ELF-1 (cell line): ENCODE measurements at regions not wholly inside any gene's neighbourhood (a gene's known extent, or its start where the extent isn't known, plus 50 kb on each side); places are given as distances from the start of the nearest gene placed in this dataset.

Source experiments
- DNase-seq: peaks from one replicate; pipeline ENCODE4 v3.0.0-alpha.2; 2016; ENCODE audit warnings: low read depth, low spot score

DNA sequence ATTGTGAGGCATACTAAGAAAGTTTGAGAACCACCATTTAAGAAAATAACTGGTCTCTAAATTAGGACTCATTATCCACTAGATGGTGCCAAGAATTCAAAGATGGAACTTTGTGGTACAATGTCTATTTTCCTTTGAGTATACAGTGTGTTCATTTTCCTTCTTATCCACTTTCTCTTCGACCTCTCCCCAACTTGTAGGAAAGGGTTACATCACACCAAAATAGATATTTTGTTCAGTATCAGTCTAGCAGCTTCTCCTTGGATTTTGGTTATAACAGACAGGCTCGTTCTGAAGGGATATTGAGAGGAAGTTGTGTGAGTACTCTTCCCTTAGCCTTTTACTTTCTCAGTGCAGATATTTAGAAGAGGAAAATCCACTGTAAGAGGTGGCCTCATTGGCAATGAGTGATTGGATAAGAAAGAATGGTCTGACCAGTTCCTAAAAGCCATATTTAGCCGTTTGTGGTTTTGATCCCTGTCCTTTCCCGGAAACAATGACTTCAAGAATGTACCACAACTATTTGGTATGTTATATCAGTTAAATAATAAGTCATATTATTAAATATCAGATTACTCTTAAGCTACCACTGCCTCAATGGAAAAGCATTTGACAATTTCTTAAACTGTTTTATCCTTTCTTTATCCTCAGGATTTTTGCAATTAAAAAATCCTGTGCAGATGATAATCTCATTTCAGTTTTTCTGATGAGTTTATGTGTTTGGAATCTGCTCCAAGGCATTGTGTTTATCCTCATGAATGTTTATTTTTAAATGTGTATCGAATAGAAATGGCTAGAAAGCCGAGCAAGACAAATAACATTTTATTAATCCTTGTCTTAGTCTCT lies 69.0 kb upstream of the GRAMD2B start:
- DNase-seq: no peak

DNA sequence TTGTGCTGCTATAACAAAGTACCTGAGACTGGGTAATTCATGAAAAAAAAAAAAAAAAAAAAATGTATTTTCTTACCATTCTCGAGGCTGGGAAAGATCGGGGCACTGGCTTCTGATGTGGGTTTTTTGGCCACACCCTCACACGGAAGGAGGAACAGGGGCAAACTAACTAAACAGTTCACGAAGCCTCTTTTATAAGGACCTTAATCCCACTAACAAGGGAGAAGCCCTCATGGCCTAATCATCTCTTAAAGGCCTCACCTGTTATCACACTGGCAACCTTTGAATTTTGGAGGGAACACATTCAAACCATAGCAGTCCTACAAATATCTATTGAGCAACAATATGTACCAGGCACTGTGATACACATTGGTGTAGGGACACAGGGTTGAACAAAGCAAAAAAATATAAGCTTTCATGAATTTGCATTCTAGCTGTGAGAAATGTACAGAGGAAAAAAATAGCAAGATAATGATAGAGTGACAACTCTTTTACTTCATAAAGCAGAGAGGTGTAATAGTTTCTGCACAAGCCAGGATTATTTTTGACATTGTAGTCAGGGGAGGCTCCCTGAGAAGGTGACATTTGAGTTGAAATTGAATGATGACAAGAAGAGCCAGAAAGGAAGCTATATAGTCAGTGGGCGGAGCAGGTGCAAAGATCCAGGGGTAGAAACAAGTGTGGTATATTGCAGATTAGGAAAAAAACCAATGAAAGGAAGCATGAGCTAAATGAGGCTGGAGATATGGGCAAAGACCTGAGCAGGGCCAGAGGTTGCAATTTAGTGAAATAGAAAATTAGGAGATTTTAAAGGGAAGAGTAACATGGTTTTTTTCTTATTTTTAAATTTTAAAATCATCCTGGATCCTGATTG lies 68.1 kb upstream of the GRAMD2B start:
- no peak for DNase-seq

DNA sequence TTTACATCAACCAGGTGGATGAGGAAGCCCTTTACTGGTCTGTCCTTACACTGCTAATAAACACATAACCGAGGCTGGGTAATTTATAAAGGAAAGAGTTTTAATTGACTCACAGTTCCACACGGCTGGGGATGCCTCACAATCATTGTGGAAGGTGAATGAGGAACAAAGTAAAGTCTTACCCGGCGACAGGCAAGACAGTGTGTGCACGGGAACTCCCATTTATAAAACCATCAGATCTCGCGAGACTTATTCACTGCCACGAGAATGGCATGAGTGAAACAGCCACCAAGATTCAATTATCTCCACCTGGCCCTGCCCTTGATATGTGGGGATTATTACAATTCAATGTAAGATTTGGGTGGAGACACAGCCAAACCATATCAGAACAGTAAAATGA lies 67.3 kb upstream of the GRAMD2B start:
- DNase-seq: no peak

DNA sequence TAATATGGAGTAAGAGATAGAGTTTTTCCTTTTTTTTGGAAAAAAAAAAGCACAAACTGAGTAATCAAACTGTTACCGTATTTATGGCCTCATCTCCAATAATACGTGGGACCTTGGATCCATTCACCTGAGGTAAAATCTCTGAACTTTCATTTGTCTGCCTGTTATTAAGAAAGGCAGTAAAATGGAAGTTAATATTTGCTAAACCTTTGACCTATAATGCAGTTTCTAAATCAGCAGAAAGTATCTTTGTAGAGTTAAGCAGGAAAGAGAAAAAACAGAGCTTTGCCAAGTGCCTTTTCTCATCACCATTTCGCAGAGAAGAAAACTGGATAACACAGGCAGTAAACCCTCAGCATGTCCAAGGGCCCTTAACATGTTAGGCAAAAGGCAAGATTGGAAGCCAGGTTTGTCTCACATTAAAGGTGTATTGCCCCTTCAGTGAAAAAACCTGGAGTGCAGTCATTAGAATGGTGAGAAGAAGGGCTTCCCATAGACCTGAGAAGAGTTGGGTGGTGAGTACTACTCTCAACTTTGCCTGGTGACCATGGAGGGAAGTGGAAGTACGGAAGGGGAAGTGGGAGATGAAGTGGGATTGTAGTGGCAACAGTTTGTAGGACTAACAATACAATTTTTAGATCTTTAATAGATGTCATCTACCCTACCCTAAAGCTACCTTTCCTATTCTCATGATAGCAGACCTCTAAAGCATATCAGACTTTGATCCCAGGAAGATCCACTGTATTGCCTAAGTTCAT lies 65.4 kb upstream of the GRAMD2B start:
- no peak for DNase-seq

DNA sequence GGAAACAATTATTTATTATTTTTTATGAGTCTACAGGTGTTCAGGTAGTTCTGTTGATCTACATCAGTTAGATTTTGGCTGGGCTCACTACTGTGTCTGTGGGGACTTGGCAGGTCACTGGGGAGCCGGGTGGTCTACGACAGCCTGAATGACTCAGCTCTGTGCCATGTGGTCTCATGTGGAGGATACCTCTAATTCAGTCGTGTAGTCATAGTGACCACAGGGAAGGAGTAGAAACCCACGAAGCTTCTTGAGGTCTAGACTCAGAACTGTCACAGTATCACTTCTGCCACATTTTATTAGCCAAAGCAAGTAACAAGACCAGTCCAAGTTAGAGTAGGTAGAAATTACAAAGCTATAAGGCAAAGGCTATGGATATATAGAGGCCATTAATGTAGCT lies 64.7 kb upstream of the GRAMD2B start:
- DNase-seq: no peak

DNA sequence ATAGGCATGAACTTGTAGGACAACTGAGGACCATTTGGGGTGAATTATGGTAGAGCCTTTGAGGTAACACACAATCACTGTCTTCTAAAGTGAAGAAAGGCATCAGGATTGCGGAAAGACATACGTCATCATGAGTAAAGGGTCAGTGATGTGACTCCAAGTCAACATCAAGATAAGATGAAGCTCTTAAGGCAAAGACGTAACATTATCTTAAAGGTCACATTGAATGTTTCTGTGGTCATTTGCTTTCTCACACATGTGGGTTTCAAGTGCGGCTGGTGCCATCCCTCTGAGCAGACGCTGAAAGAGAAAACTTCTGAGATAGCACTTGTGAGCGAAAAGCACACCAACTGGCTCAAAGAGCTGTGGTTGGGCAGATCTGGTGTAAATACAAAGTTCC lies 63.3 kb upstream of the GRAMD2B start:
- DNase-seq: no peak

DNA sequence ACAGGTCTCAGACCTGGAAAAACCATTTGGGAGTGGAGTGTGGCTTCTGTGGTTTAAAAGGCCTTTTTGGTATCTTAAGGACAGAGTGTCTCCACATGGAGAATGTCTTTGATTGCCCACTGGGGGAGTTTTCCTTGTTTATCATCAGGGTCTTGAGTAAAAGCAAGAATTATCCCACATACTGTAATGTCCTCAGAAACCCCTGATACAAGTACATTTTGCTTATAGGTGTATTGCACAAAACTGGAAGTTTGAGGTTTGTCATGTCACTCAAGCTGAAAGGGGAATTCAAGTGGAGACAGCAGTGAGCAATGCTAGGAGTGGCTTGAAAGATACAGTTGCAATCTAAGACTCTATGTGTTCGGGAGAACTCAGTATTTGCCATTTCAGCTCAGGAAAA lies 62.7 kb upstream of the GRAMD2B start:
- no peak for DNase-seq

DNA sequence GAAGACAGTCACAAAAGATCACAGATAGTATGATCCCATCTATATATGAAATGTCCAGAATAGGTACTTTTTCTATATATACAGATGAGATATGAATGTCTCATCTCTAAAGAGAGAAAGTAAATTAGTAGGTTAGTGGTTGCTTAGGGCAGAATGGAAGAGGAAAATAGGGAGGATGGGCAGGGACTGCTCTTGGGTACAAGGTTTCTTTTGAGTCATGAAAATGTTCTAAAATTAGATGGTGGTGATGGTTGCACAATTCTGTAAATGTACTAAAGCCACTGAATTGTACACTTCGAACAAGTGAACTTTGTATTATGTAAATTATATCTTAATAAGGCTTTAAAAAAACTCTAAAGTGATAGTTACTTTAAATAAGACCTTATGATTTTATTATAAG lies 59.6 kb upstream of the GRAMD2B start:
- no peak for DNase-seq

DNA sequence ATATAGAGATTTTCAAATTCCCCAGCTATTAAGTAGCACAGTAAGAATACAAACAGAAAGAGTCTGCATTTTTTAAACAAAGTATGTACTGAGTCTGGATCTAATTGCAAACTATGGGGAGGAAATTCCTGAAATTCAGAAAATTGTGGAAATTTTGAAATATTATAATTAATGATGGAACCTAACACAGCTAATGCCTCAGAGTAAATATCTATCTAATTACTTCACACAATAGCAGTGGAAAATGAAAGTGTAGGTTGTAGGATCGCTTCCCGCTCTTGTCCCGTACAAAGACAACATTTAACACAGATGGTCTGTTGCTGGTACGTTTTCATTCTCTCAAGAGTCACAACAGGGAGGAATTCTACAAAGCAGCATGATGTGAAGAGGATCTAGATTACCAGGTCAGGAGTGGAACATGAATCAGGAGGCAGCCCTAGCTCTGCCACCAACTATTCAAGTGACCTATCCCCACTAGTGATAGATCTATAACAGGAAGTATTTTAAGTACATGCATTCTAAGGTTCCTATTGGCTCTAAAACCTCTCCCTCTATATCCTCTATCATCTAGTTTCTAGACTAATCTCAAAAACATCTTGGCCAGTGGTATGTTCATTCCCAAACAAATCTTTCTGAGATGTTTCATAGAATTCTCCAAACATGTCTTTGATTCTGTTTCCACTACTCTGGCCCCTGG lies 58.9 kb upstream of the GRAMD2B start:
- no peak for DNase-seq

DNA sequence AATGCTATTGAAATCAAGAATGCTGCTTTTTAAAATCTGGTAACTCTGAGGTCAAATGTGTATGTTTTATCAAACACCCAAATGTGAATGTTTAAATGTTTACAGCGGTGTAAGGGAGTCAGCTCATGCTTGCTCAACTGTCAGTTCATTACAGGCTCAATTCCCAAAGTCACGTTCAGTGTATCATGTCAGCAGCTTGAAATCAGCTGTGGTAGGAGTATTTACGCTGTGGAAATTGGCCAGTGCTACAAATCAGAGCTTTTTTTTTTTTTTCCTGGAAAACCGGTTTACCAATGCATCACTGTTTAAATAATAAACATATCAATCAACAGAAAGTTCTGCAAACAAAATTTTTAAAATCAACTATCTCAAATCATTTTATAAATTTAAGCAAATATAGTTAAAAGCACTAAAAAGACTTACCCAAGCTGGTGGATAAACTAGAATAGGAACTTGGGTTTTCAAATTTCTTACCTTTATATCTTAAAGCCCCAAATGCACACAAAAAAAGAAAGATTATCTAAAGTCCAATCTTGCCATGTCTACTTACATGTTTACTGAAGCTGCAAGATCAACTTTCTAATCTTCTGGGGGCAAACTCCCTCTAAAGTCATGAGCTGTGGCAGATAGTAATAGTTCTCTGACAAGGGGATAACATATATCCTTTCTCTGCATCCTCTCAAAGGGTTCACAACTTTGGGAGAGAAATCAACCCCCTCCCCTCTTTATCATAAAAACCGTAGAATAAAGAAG lies 57.6 kb upstream of the GRAMD2B start:
- DNase-seq: no peak

DNA sequence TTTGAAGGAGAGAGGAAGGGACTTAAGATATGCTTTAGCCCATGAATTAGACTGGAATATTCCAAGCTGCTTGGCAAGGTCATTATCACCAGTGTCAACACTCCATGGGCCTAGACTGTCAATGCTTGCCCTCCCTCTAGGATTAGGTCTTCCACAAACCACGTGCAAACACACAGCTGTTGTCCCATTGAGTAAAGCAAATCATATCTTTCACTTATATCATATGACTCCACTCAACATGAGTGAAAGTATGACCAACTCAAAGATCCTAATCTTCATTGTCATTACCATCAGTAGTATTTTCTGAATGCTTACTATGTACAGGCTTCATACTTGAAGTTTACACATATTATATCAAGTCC lies 57.0 kb upstream of the GRAMD2B start:
- no peak for DNase-seq

DNA sequence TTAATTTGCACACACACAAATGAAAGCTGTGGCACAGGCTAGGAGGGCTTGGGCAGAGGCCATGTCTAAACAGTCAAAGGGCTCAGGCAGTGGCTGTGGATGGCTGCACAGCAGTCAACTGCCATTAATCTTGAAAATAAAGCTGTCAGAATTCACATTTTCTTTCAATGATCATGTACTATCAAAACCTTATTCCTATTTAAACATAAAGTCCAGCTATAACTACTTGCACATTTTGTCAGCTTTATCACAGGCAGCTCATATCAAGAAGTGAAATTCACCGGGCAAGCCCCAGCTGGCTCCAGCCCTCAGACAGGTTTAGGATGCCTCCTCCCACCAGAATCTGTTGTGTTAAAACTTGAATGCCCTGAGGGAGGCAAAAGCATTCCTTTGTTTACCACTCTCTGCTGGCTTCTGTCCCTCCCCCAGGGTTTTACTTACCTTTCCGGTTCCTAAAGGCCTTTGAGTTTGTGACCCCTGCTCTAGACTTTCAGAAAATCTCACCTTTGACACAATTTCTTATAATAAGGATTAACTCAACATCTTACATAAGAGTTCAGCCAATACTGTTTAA lies 54.9 kb upstream of the GRAMD2B start:
- DNase-seq: peak; percentile 92

DNA sequence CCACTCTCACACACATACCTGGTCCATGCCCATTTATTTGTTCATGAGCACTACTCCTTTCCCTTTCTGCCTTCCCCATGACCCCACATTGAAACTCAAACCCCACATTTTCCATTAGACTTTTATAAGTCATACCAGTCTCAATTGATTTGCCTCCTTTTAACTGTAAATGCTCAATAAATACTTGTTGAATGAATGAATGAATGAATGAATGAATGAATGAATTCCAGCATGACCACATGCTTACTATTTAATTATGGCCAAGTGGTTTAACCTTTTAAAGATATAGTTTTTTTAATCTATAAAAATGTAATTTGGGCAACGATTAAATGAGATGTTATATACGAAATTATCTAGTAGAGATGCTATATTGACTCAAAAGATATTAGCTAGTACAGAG lies 54.1 kb upstream of the GRAMD2B start:
- no peak for DNase-seq

DNA sequence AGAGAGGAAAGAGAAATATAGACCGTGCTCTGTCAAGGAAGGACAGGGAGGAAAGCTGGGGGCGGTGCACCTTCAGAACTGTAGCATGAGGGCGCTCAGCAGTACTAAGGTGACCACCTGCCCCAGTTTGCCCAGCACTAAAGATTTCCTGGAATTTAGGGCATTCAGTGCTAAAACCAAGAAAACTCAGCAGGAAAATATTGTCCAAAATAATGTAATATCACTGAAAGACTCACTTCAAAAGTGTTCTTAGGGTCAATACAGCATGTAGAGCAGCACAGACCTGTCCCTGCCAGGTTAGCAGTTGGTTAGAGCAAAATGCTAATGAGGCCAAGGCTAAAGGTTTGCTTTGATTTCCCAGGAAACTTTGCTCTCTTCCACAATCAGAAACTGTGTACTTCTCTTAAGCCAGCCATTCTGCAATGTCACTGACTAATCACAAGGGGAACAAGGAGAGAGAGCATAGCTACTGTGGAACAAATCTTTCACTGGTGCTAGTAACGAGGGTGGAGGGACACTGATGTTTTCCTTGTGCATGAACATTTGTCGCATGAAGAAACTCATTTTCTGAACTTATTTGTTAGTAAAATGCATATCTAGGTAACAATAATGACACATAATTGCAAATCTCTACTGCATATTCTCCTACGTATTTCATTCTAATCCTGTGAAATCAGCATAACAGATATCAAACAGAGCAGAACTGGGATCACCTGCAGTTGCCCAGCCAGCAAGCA lies 53.0 kb upstream of the GRAMD2B start:
- DNase-seq: no peak

DNA sequence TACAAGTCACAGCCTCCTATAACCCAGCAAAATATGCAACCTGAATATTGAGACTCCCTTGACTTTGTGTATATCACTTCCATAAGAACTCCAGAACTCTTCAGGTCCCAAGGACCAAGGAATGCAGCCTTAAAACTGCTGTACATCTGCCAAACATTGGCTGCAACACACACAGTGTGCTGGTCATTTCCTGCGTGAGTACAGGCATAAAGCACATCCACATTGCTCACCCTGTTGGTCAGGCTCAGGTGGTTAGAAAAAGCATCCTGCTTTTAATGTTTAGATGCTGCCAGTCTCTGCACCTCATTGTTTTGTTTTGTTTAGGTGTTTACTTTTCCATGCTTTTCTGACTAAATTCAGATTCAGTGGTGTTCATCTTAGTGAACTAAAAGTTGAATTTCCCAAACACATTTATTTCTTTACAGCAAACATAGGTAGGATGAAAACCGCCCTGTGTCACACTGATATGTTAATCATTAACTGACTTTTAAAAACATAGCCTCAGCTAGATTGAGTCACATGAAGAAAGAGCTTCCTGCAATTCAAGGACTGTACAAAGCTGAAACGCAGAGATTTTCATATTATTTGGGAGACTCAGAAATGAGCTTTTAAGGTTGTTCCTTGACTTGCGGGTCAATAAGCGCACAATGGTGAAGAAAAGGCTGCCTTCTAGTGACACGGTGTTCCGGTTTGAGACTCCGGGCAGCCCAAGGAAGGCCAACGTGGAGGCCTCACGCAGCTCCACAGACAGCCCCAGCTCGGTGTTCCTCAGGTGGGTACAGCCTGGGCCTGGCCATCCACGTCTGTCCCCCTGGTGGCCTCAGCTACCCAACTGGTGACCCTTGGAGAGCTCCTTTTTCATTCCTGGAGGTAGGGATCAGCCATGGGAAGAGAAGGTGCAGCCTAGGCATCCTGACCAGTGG lies 52.2 kb upstream of the GRAMD2B start:
- no peak for DNase-seq

DNA sequence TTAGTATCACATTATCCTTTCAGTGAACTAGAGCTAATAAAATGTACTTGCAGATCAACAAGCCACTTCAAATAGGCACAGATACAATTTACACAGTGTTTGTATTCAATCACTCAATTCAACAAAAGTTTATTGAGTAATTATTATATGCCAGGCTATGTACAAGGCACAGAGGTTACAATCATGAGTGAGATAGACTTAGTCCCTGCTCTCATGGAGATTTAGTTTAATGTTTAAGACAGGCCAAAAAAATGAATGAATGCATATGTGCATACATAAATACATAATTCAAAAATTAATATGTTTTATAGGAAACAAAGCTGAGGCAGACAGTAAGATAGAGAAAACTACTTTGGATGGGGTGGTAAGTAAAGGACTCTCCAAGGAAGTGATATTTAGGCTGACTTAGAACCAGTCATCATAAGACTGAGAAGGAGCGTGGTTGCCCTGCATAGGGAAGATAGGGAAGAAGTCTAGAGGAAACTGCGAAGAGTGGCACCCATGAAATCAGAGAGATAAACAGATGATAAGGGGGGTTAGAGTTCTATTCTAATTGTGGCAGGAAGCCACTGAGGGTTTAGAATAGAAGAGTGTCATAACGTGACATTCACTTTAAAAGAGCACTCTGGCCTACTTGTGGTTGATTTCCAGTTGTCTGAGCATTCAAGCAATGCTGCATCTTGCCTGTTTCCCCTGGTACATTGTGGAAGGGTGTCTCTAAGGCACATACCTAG lies 49.7 kb upstream of the GRAMD2B start:
- no peak for DNase-seq
